ENCODE measurements at regions not wholly inside any gene's neighbourhood (a gene's known extent, or its start where the extent isn't known, plus 50 kb on each side); places are given as distances from the start of the nearest gene placed in this dataset.

DNA sequence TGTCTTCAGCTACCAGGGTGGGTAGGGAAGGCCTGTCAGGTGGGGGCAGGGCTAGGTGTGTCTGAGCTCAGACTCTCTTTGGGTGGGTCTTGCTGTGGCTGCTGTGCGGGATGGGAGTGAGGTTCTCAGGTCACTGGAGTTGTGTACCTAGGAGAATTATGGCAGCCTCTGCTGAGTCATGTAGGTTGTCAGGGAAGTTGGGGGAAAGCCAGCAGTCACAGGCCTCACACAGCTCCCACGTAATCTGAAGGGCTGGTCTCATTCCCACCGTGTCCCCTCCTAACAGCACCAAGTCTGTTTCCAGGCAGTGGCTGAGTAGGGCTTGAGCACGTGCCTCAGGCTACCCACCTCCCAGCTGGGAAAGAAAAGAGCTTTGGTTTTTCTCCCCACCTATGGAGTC, 67.0 kb downstream of the CHCHD4 start:
- H3K4me3 ChIP-seq (replicated peaks; ENCODE audit: low read depth, low read length) = no peak overlapping the region
- TF ChIP-seq, protein P1, sequence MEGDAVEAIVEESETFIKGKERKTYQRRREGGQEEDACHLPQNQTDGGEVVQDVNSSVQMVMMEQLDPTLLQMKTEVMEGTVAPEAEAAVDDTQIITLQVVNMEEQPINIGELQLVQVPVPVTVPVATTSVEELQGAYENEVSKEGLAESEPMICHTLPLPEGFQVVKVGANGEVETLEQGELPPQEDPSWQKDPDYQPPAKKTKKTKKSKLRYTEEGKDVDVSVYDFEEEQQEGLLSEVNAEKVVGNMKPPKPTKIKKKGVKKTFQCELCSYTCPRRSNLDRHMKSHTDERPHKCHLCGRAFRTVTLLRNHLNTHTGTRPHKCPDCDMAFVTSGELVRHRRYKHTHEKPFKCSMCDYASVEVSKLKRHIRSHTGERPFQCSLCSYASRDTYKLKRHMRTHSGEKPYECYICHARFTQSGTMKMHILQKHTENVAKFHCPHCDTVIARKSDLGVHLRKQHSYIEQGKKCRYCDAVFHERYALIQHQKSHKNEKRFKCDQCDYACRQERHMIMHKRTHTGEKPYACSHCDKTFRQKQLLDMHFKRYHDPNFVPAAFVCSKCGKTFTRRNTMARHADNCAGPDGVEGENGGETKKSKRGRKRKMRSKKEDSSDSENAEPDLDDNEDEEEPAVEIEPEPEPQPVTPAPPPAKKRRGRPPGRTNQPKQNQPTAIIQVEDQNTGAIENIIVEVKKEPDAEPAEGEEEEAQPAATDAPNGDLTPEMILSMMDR (IDR thresholded peaks at IDR 0.05; ENCODE audit: low read length, missing control alignments) = no peak
- no peak for DNase-seq (ENCODE audit: low read depth)

GRCh38 chr3:14047841-14048240, 76.8 kb downstream of the CHCHD4 start:
- no peak for DNase-seq (ENCODE audit: low read depth)
- no peak overlapping the region for H3K4me3 ChIP-seq (replicated peaks; ENCODE audit: low read depth, low read length)
- TF ChIP-seq, protein P1 (IDR thresholded peaks at IDR 0.05; ENCODE audit: low read length, missing control alignments) = no peak

GRCh38 chr3:14047027-14047426, 77.6 kb downstream of the CHCHD4 start:
- DNase-seq (ENCODE audit: low read depth) = no peak
- TF ChIP-seq, protein P1 (IDR thresholded peaks at IDR 0.05; ENCODE audit: low read length, missing control alignments) = no peak

DNA sequence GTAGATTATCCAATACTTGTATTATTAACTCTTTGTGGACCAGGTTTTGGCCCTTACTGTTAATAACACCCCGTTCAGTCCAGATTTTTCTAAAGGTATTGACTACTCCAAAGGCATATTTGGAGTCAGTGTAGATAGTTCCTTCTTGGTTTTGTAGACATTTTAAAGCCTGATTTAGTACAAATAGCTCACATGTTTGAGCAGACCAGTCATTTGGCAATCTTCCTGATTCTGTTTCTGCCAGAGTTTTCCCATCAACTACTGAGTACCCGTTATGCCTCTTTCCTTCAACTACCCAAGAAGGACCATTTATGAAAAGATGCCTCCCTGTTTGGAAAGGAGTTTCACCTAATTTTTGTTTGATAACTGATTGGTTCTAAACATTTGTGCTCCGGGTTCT, 82.0 kb downstream of the CHCHD4 start:
- H3K4me3 ChIP-seq (replicated peaks; ENCODE audit: low read depth, low read length) = no peak overlapping the region
- TF ChIP-seq, protein P1 (IDR thresholded peaks at IDR 0.05; ENCODE audit: low read length, missing control alignments) = no peak
- DNase-seq (ENCODE audit: low read depth) = peak; percentile 19

More at GRCh38 chr3:14047027-14047426, 77.6 kb downstream of the CHCHD4 start:
- no peak overlapping the region for H3K4me3 ChIP-seq (replicated peaks; ENCODE audit: low read depth, low read length)

GRCh38 chr3:14039149-14039548, 85.5 kb downstream of the CHCHD4 start:
- no peak for DNase-seq (ENCODE audit: low read depth)
- TF ChIP-seq, protein P1 (IDR thresholded peaks at IDR 0.05; ENCODE audit: low read length, missing control alignments) = no peak
- no peak overlapping the region for H3K4me3 ChIP-seq (replicated peaks; ENCODE audit: low read depth, low read length)

DNA sequence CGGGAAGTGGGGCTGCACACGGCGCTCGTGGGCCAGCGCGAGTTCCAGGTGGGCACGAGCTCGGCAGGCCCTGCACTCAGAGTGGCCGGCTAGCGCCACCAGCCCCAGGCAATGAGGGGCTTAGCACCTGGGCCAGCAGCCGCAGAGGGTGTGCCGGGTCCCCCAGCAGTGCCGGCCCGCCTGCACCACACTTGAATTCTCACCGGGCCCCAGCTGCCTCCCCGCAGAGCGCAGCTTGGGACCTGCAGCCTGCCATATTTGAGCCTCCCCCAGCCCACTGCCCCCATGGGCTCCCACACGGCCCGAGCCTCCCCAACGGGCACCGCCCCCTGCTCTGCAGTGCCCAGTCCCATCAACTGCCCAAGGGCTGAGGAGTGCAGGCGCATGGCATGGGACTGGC, 87.5 kb downstream of the CHCHD4 start:
- TF ChIP-seq, protein P1 (IDR thresholded peaks at IDR 0.05; ENCODE audit: low read length, missing control alignments) = no peak
- no peak overlapping the region for H3K4me3 ChIP-seq (replicated peaks; ENCODE audit: low read depth, low read length)
- DNase-seq (ENCODE audit: low read depth) = no peak

GRCh38 chr3:14033023-14033422, 91.6 kb downstream of the CHCHD4 start:
- H3K4me3 ChIP-seq (replicated peaks; ENCODE audit: low read depth, low read length) = no peak overlapping the region
- TF ChIP-seq, protein P1 (IDR thresholded peaks at IDR 0.05; ENCODE audit: low read length, missing control alignments) = no peak
- DNase-seq (ENCODE audit: low read depth) = no peak
